ENCODE measurements at regions not wholly inside any gene's neighbourhood (a gene's known extent, or its start where the extent isn't known, plus 50 kb on each side); places are given as distances from the start of the nearest gene placed in this dataset.

- no peaks in the 10 kb centered on the region for H3K27me3 ChIP-seq (ENCODE audit: control insufficient read depth, insufficient read depth, low read length)
- H2AFZ ChIP-seq (ENCODE audit: low read length), result no peak overlapping the region
- no peaks in the 10 kb centered on the region for H3K9me3 ChIP-seq (ENCODE audit: control insufficient read depth, insufficient read depth, low read depth, low read length)
- H3K4me3 ChIP-seq (replicated peaks in 1 of 4; ENCODE audit: control extremely low read depth in 1 of 4, insufficient read depth in 1 of 4, low read depth in 3 of 4, low read length in 4 of 4), result no peak overlapping the region
- no peak overlapping the region for H3K9ac ChIP-seq (ENCODE audit: insufficient read depth, low read length)
- no peak overlapping the region for H3K4me2 ChIP-seq (ENCODE audit: extremely low read depth, insufficient read depth, low read length)
- no peaks in the 10 kb centered on the region for H3K79me2 ChIP-seq (ENCODE audit: control insufficient read depth, insufficient read depth, low read length)
- no peaks in the 10 kb centered on the region for H3K36me3 ChIP-seq (ENCODE audit: control insufficient read depth, insufficient read depth, low read length)
- TF ChIP-seq CTCF (conservative IDR thresholded peaks at IDR 0.05 in 1 of 2, IDR thresholded peaks at IDR 0.05 in 1 of 2; ENCODE audit: low read depth in 1 of 2, low read length in 2 of 2), result no peak
- no peaks in the 10 kb centered on the region for H4K20me1 ChIP-seq (ENCODE audit: control insufficient read depth, extremely low read depth, insufficient read depth, low read length)
- no peak for DNase-seq (ENCODE audit: low read depth in 2 of 2)
- H3K4me1 ChIP-seq (ENCODE audit: control insufficient read depth, extremely low read depth, insufficient read depth, low read length), result no peaks in the 10 kb centered on the region
- H3K27ac ChIP-seq (ENCODE audit: insufficient read depth, low read length), result no peak overlapping the region
Measured at GRCh38 chr5:135741040-135741439, 93.4 kb upstream of the SLC25A48 start.

- H3K4me2 ChIP-seq (ENCODE audit: extremely low read depth, insufficient read depth, low read length), result no peak overlapping the region
- H3K79me2 ChIP-seq (ENCODE audit: control insufficient read depth, insufficient read depth, low read length), result no peaks in the 10 kb centered on the region
- H3K4me1 ChIP-seq (ENCODE audit: control insufficient read depth, extremely low read depth, insufficient read depth, low read length), result no peaks in the 10 kb centered on the region
- no peak overlapping the region for H3K4me3 ChIP-seq (replicated peaks in 1 of 4; ENCODE audit: control extremely low read depth in 1 of 4, insufficient read depth in 1 of 4, low read depth in 3 of 4, low read length in 4 of 4)
- no peaks in the 10 kb centered on the region for H3K9me3 ChIP-seq (ENCODE audit: control insufficient read depth, insufficient read depth, low read depth, low read length)
- no peaks in the 10 kb centered on the region for H3K27me3 ChIP-seq (ENCODE audit: control insufficient read depth, insufficient read depth, low read length)
- no peak for DNase-seq (ENCODE audit: low read depth in 2 of 2)
- no peak overlapping the region for H3K27ac ChIP-seq (ENCODE audit: insufficient read depth, low read length)
- no peak for TF ChIP-seq CTCF (conservative IDR thresholded peaks at IDR 0.05 in 1 of 2, IDR thresholded peaks at IDR 0.05 in 1 of 2; ENCODE audit: low read depth in 1 of 2, low read length in 2 of 2)
- TF ChIP-seq EZH2 (IDR thresholded peaks at IDR 0.05; ENCODE audit: low read length, missing control alignments), result no peak
- no peak overlapping the region for H2AFZ ChIP-seq (ENCODE audit: low read length)
- no peak overlapping the region for H3K9ac ChIP-seq (ENCODE audit: insufficient read depth, low read length)
- H3K36me3 ChIP-seq (ENCODE audit: control insufficient read depth, insufficient read depth, low read length), result no peaks in the 10 kb centered on the region
- H4K20me1 ChIP-seq (ENCODE audit: control insufficient read depth, extremely low read depth, insufficient read depth, low read length), result no peaks in the 10 kb centered on the region
Measured at GRCh38 chr5:135740475-135740874, 94.0 kb upstream of the SLC25A48 start.

GRCh38 chr5:135739383-135739981 is 95.0 kb upstream of the SLC25A48 start:
- peak; percentile 21 to 41 for DNase-seq (ENCODE audit: low read depth in 2 of 2)
- no peak overlapping the region for H3K9ac ChIP-seq (ENCODE audit: insufficient read depth, low read length)
- no peaks in the 10 kb centered on the region for H3K36me3 ChIP-seq (ENCODE audit: control insufficient read depth, insufficient read depth, low read length)
- H2AFZ ChIP-seq (ENCODE audit: low read length), result no peak overlapping the region
- H3K4me2 ChIP-seq (ENCODE audit: extremely low read depth, insufficient read depth, low read length), result no peak overlapping the region
- no peaks in the 10 kb centered on the region for H3K27me3 ChIP-seq (ENCODE audit: control insufficient read depth, insufficient read depth, low read length)
- no peaks in the 10 kb centered on the region for H3K9me3 ChIP-seq (ENCODE audit: control insufficient read depth, insufficient read depth, low read depth, low read length)
- no peaks in the 10 kb centered on the region for H4K20me1 ChIP-seq (ENCODE audit: control insufficient read depth, extremely low read depth, insufficient read depth, low read length)
- H3K4me1 ChIP-seq (ENCODE audit: control insufficient read depth, extremely low read depth, insufficient read depth, low read length), result no peaks in the 10 kb centered on the region
- H3K79me2 ChIP-seq (ENCODE audit: control insufficient read depth, insufficient read depth, low read length), result no peaks in the 10 kb centered on the region
- TF ChIP-seq CTCF (conservative IDR thresholded peaks at IDR 0.05 in 1 of 2, IDR thresholded peaks at IDR 0.05 in 1 of 2; ENCODE audit: low read depth in 1 of 2, low read length in 2 of 2) (no peak), EZH2 (IDR thresholded peaks at IDR 0.05; ENCODE audit: low read length, missing control alignments) (no peak)
- H3K27ac ChIP-seq (ENCODE audit: insufficient read depth, low read length), result no peak overlapping the region
- no peak overlapping the region for H3K4me3 ChIP-seq (replicated peaks in 1 of 4; ENCODE audit: control extremely low read depth in 1 of 4, insufficient read depth in 1 of 4, low read depth in 3 of 4, low read length in 4 of 4)

Measured in fibroblast of lung (primary cell).